Mesenchymal stem cell (in vitro differentiated cells and primary cell): ENCODE measurements at regions not wholly inside any gene's neighbourhood (a gene's known extent, or its start where the extent isn't known, plus 50 kb on each side); places are given as distances from the start of the nearest gene placed in this dataset.

ENCODE experiments used
- DNase-seq: peaks from one replicate; pipeline ENCODE4 v3.0.0-alpha.2; 2013
- H2AFZ ChIP-seq: one replicate; pipeline ENCODE4 v1.6.1; 2013; ENCODE audit warnings: low read depth, mild to moderate bottlenecking, control low read depth, inconsistent platforms, low read length, moderate library complexity
- H2AK5ac ChIP-seq: 2 replicates; pipeline ENCODE4 v1.6.1; 2013; ENCODE audit warnings: low read length, moderate library complexity, mild to moderate bottlenecking, inconsistent platforms; ENCODE audit not compliant: severe bottlenecking
- H2BK120ac ChIP-seq: one replicate; pipeline ENCODE4 v1.6.1; 2013; ENCODE audit warnings: low read depth, mild to moderate bottlenecking, inconsistent platforms, low read length, moderate library complexity
- H2BK12ac ChIP-seq, 2 experiments: one replicate each; pipeline ENCODE4 v1.6.1; 2013; ENCODE audit warnings: inconsistent platforms in 2 of 2, low read length in 2 of 2, mild to moderate bottlenecking in 2 of 2, moderate library complexity in 2 of 2, control low read depth in 1 of 2
- H2BK15ac ChIP-seq: one replicate; pipeline ENCODE4 v1.6.1; 2013; ENCODE audit warnings: mild to moderate bottlenecking, low read depth, inconsistent platforms; ENCODE audit not compliant: poor library complexity, severe bottlenecking
- H2BK5ac ChIP-seq: 2 replicates; pipeline ENCODE4 v1.6.1; 2013; ENCODE audit warnings: low read depth, mild to moderate bottlenecking, low read length, control low read depth, inconsistent platforms; ENCODE audit not compliant: poor library complexity, severe bottlenecking
- H3K14ac ChIP-seq, 2 experiments: one replicate each; pipeline ENCODE4 v1.6.1; 2013; ENCODE audit warnings: inconsistent platforms in 2 of 2, low read length in 2 of 2, control low read depth in 1 of 2, mild to moderate bottlenecking in 1 of 2, moderate library complexity in 1 of 2
- H3K18ac ChIP-seq, 2 experiments: one replicate each; pipeline ENCODE4 v1.6.1; 2013; ENCODE audit warnings: inconsistent platforms in 2 of 2, low read length in 2 of 2, control low read depth in 1 of 2, low read depth in 1 of 2, mild to moderate bottlenecking in 1 of 2
- H3K23ac ChIP-seq, 2 experiments: one replicate each; pipeline ENCODE4 v1.6.1; 2013; ENCODE audit warnings: inconsistent platforms in 2 of 2, low read length in 2 of 2, mild to moderate bottlenecking in 2 of 2, moderate library complexity in 2 of 2, control low read depth in 1 of 2
- H3K27ac ChIP-seq: 2 replicates; pipeline ENCODE4 v1.5.1; 2013; ENCODE audit warnings: mild to moderate bottlenecking, moderate library complexity, low read length, control low read depth, inconsistent platforms; ENCODE audit not compliant: poor library complexity, severe bottlenecking
- H3K27me3 ChIP-seq, 2 experiments: 2 replicates each; pipeline versions ENCODE4 v1.6.1 to v1.7.0; 2013; ENCODE audit warnings: low read length in 2 of 2, mild to moderate bottlenecking in 2 of 2, moderate library complexity in 2 of 2, control low read depth in 1 of 2, inconsistent platforms in 1 of 2; ENCODE audit not compliant: control insufficient read depth in 1 of 2, insufficient read depth in 1 of 2
- H3K36me3 ChIP-seq, 2 experiments: 2 replicates each; pipeline versions ENCODE4 v1.6.1 to v1.7.0; 2013; ENCODE audit warnings: low read length in 2 of 2, control low read depth in 1 of 2, inconsistent platforms in 1 of 2, low read depth in 1 of 2, mild to moderate bottlenecking in 1 of 2; ENCODE audit not compliant: insufficient read depth in 2 of 2, control insufficient read depth in 1 of 2
- H3K4ac ChIP-seq, 2 experiments: one replicate each; pipeline ENCODE4 v1.6.1; 2013; ENCODE audit warnings: inconsistent platforms in 2 of 2, low read length in 2 of 2, mild to moderate bottlenecking in 2 of 2, moderate library complexity in 2 of 2, control low read depth in 1 of 2, low read depth in 1 of 2
- H3K4me1 ChIP-seq: 2 replicates; pipeline ENCODE4 v1.6.1; 2013; ENCODE audit warnings: low read depth, low read length, control low read depth; ENCODE audit not compliant: control insufficient read depth, insufficient read depth
- H3K4me2 ChIP-seq: 2 replicates; pipeline ENCODE4 v1.6.1; 2013; ENCODE audit warnings: low read length, mild to moderate bottlenecking, inconsistent platforms; ENCODE audit not compliant: poor library complexity, severe bottlenecking
- H3K4me3 ChIP-seq, 2 experiments: 2 replicates each; pipeline versions ENCODE4 v1.5.1 to v1.7.0; 2013; ENCODE audit warnings: low read length in 2 of 2, mild to moderate bottlenecking in 2 of 2, control low read depth in 1 of 2, low read depth in 1 of 2; ENCODE audit not compliant: insufficient read depth in 1 of 2
- H3K79me1 ChIP-seq: replicated peaks from 2 replicates; pipeline ENCODE4 v1.6.1; 2013; ENCODE audit warnings: mild to moderate bottlenecking, control low read depth, low read length, inconsistent platforms; ENCODE audit not compliant: poor library complexity, severe bottlenecking
- H3K9ac ChIP-seq: 2 replicates; pipeline ENCODE4 v1.7.0; 2013; ENCODE audit warnings: mild to moderate bottlenecking, low read length, moderate library complexity
- H3K9me3 ChIP-seq: 2 replicates; pipeline ENCODE4 v1.7.0; 2013; ENCODE audit warnings: mild to moderate bottlenecking, low read length; ENCODE audit not compliant: control insufficient read depth
- H4K8ac ChIP-seq: one replicate; pipeline ENCODE4 v1.6.1; 2013; ENCODE audit warnings: inconsistent platforms, mild to moderate bottlenecking, low read length, moderate library complexity
- H4K91ac ChIP-seq: one replicate; pipeline ENCODE4 v1.6.1; 2013; ENCODE audit warnings: mild to moderate bottlenecking, low read length, inconsistent platforms
- WGBS: methylation state at CpG from one replicate; pipeline ENCODE4 v1.1.7; 2013; ENCODE audit warnings: mixed read lengths; 5-methylcytosine and 5-hydroxymethylcytosine counted together

- H4K91ac ChIP-seq, result no peak overlapping the region
- peaks cover 0 to 13% of the 10 kb centered on the region in 2 experiments for H3K27me3 ChIP-seq
- H3K79me1 ChIP-seq, result no peaks in the 10 kb centered on the region
- DNase-seq, result no peak
- H4K8ac ChIP-seq, result no peak overlapping the region
- H3K36me3 ChIP-seq, result no peaks in the 10 kb centered on the region
- H2BK5ac ChIP-seq, result no peak overlapping the region
- no peaks in the 10 kb centered on the region for H3K4me1 ChIP-seq
- H2BK15ac ChIP-seq, result no peak overlapping the region
- 75% methylated on average over 7 of the region's 7 CpGs for WGBS
- H2BK12ac ChIP-seq, result no peak overlapping the region
- H3K4me3 ChIP-seq, result no peak overlapping the region
- H3K23ac ChIP-seq, result no peak overlapping the region
- H3K4me2 ChIP-seq, result no peak overlapping the region
- no peak overlapping the region for H3K9ac ChIP-seq
- H3K18ac ChIP-seq, result no peak overlapping the region
- no peak overlapping the region for H3K4ac ChIP-seq
- no peak overlapping the region for H3K27ac ChIP-seq
- no peak overlapping the region for H2AFZ ChIP-seq
- no peak overlapping the region for H2AK5ac ChIP-seq
- H3K14ac ChIP-seq, result peak overlapping the region in 1 of 2 experiments; percentile 41
- no peak overlapping the region for H2BK120ac ChIP-seq
- no peaks in the 10 kb centered on the region for H3K9me3 ChIP-seq
Measured at GRCh38 chr12:11953523-11953922, 117.2 kb upstream of the BCL2L14 start.

GRCh38 chr12:11954181-11954580 lies 116.6 kb upstream of the BCL2L14 start:
- WGBS, result 52% methylated on average over 2 of the region's 2 CpGs
- no peak overlapping the region for H4K8ac ChIP-seq
- DNase-seq, result no peak

GRCh38 chr12:11958221-11959091 lies 112.3 kb upstream of the BCL2L14 start:
- 59% methylated on average over 7 of the region's 9 CpGs for WGBS
- no peak overlapping the region for H2BK12ac ChIP-seq
- no peaks in the 10 kb centered on the region for H3K79me1 ChIP-seq

More at GRCh38 chr12:11954181-11954580, 116.6 kb upstream of the BCL2L14 start:
- H2AFZ ChIP-seq, result no peak overlapping the region
- no peak overlapping the region for H3K4me2 ChIP-seq
- no peaks in the 10 kb centered on the region for H3K79me1 ChIP-seq
- no peak overlapping the region for H3K4me3 ChIP-seq
- H2AK5ac ChIP-seq, result no peak overlapping the region
- no peak overlapping the region for H2BK5ac ChIP-seq
- H3K4ac ChIP-seq, result no peak overlapping the region
- no peak overlapping the region for H3K14ac ChIP-seq
- no peak overlapping the region for H2BK120ac ChIP-seq
- peaks cover 1% of the 10 kb centered on the region for H3K4me1 ChIP-seq
- H3K27ac ChIP-seq, result no peak overlapping the region
- H2BK15ac ChIP-seq, result no peak overlapping the region
- no peaks in the 10 kb centered on the region for H3K9me3 ChIP-seq
- no peak overlapping the region for H4K91ac ChIP-seq
- H3K36me3 ChIP-seq, result no peaks in the 10 kb centered on the region
- H3K18ac ChIP-seq, result no peak overlapping the region
- H2BK12ac ChIP-seq, result no peak overlapping the region
- H3K23ac ChIP-seq, result no peak overlapping the region
- peaks cover 0 to 7% of the 10 kb centered on the region in 2 experiments for H3K27me3 ChIP-seq
- H3K9ac ChIP-seq, result no peak overlapping the region

GRCh38 chr12:11959117-11959823 lies 111.5 kb upstream of the BCL2L14 start:
- Histone ChIP-seq H2BK5ac (peak overlapping the region; percentile 77), H2BK15ac (no peak overlapping the region), H3K36me3 (no peaks in the 10 kb centered on the region), H2AFZ (no peak overlapping the region), H4K91ac (peak overlapping the region; percentile 5), H3K9ac (peak overlapping the region; percentile 85), H3K14ac (peak overlapping the region in 1 of 2 experiments; percentile 51), H3K79me1 (no peaks in the 10 kb centered on the region), H4K8ac (no peak overlapping the region), H3K4me3 (no peak overlapping the region), H2BK120ac (no peak overlapping the region), H2BK12ac (peak overlapping the region in 1 of 2 experiments; percentile 91), H3K18ac (no peak overlapping the region), H2AK5ac (peak overlapping the region; percentile 8), H3K4ac (no peak overlapping the region), H3K4me1 (peaks cover 7% of the 10 kb centered on the region), H3K9me3 (no peaks in the 10 kb centered on the region), H3K4me2 (no peak overlapping the region), H3K27ac (peak overlapping the region; percentile 92), H3K23ac (no peak overlapping the region), H3K27me3 (no peaks in the 10 kb centered on the region)
- 80% methylated on average over 7 of the region's 9 CpGs for WGBS
- DNase-seq, result no peak

More at GRCh38 chr12:11958221-11959091, 112.3 kb upstream of the BCL2L14 start:
- Histone ChIP-seq H3K9ac (peak overlapping the region; percentile 85), H3K18ac (no peak overlapping the region), H3K14ac (no peak overlapping the region), H2AFZ (no peak overlapping the region), H4K91ac (no peak overlapping the region), H2BK5ac (peak overlapping the region; percentile 77), H2BK120ac (no peak overlapping the region), H3K36me3 (no peaks in the 10 kb centered on the region), H3K4me3 (peak overlapping the region in 1 of 2 experiments; percentile 51), H3K27me3 (no peaks in the 10 kb centered on the region), H3K4ac (no peak overlapping the region), H2AK5ac (peak overlapping the region; percentile 72), H2BK15ac (no peak overlapping the region), H4K8ac (no peak overlapping the region), H3K27ac (peak overlapping the region; percentile 92), H3K23ac (no peak overlapping the region), H3K4me1 (peaks cover 7% of the 10 kb centered on the region), H3K9me3 (no peaks in the 10 kb centered on the region), H3K4me2 (no peak overlapping the region)
- peak; percentile 77 for DNase-seq
